CD4-positive, alpha-beta T cell (primary cell): ENCODE measurements at regions not wholly inside any gene's neighbourhood (a gene's known extent, or its start where the extent isn't known, plus 50 kb on each side); places are given as distances from the start of the nearest gene placed in this dataset.

Experiments used
- ATAC-seq: fragments of 200-7000 bp; cut with Tn5 transposase; one replicate; pipeline ENCODE4 v1.10.0; 2022; ENCODE audit warnings: mild to moderate bottlenecking; ENCODE audit not compliant: poor library complexity
- CTCF ChIA-PET: fragments of 350-600 bp; sonication (Branson Sonifier 250); formaldehyde crosslinking; loops from one replicate; lab custom pipeline; 2021; ENCODE audit warnings: antibody characterized with exemption, inconsistent platforms; lab: Charles Lee
- POLR2A ChIA-PET: fragments of 350-600 bp; sonication (Branson Sonifier 250); formaldehyde crosslinking; loops from one replicate; lab custom pipeline; 2021; ENCODE audit warnings: antibody characterized with exemption, inconsistent platforms; lab: Charles Lee
- DNase-seq, 14 experiments: peaks; one replicate each; pipeline ENCODE4 v3.0.0-alpha.2; 2013 to 2020; ENCODE audit warnings: mixed read lengths in 2 of 14
- H3K27ac ChIP-seq, 2 donors: one replicate each; pipeline versions ENCODE4 v1.5.1 to v1.7.0; 2013; ENCODE audit warnings: low read length in 2 of 2, low read depth in 1 of 2, mild to moderate bottlenecking in 1 of 2
- H3K27me3 ChIP-seq, 2 experiments: 1 replicate in 1 of 2; 2 replicates in 1 of 2; pipeline versions ENCODE4 v1.6.1 to v1.7.0; 2013; ENCODE audit warnings: low read length in 2 of 2, control low read depth in 1 of 2, mild to moderate bottlenecking in 1 of 2, moderate library complexity in 1 of 2; ENCODE audit not compliant: insufficient read depth in 2 of 2, control insufficient read depth in 1 of 2
- H3K36me3 ChIP-seq: one replicate; pipeline ENCODE4 v1.6.1; 2013; ENCODE audit warnings: low read length, control low read depth; ENCODE audit not compliant: insufficient read depth
- H3K4me1 ChIP-seq: one replicate; pipeline ENCODE4 v1.6.1; 2013; ENCODE audit warnings: low read length, control low read depth; ENCODE audit not compliant: insufficient read depth
- H3K4me3 ChIP-seq: one replicate; pipeline ENCODE4 v1.5.1; 2013; ENCODE audit warnings: mild to moderate bottlenecking, low read length, moderate library complexity
- H3K9me3 ChIP-seq, 2 experiments: 1 replicate in 1 of 2; 2 replicates in 1 of 2; pipeline versions ENCODE4 v1.6.1 to v1.7.0; 2013; ENCODE audit warnings: low read length in 2 of 2, mild to moderate bottlenecking in 2 of 2, control low read depth in 1 of 2, moderate library complexity in 1 of 2; ENCODE audit not compliant: control insufficient read depth in 1 of 2, insufficient read depth in 1 of 2
- H3K27ac Mint-ChIP-seq: one replicate; pipeline ENCODE4 v1.8.0; 2020; ENCODE audit warnings: mixed read lengths
- H3K27me3 Mint-ChIP-seq: one replicate; pipeline ENCODE4 v1.8.0; 2021; ENCODE audit warnings: mixed read lengths
- H3K36me3 Mint-ChIP-seq: one replicate; pipeline ENCODE4 v1.8.0; 2021; ENCODE audit warnings: low read depth, mixed read lengths
- H3K4me1 Mint-ChIP-seq: one replicate; pipeline ENCODE4 v1.8.0; 2021; ENCODE audit warnings: low read depth, mixed read lengths
- H3K4me3 Mint-ChIP-seq: one replicate; pipeline ENCODE4 v1.8.0; 2020; ENCODE audit warnings: mild to moderate bottlenecking, mixed read lengths
- H3K9me3 Mint-ChIP-seq: one replicate; pipeline ENCODE4 v1.8.0; 2020; ENCODE audit warnings: mixed read lengths
- intact Hi-C, 2 experiments: fragments of 100-400 bp; cut with DNase I in 1 of 2; cut with micrococcal nuclease in 1 of 2; formaldehyde crosslinking; loops; one replicate each; pipeline versions ENCODE4 v1.15.1 to v1.9.0; 2023 to 2025; cut with DNase I, micrococcal nuclease
- TF ChIP-seq, protein P1 (sequence below): fragments of 200-600 bp; IDR thresholded peaks from one replicate; pipeline ENCODE4 v1.8.0; 2022; ENCODE audit warnings: antibody characterized with exemption, mild to moderate bottlenecking

DNA sequence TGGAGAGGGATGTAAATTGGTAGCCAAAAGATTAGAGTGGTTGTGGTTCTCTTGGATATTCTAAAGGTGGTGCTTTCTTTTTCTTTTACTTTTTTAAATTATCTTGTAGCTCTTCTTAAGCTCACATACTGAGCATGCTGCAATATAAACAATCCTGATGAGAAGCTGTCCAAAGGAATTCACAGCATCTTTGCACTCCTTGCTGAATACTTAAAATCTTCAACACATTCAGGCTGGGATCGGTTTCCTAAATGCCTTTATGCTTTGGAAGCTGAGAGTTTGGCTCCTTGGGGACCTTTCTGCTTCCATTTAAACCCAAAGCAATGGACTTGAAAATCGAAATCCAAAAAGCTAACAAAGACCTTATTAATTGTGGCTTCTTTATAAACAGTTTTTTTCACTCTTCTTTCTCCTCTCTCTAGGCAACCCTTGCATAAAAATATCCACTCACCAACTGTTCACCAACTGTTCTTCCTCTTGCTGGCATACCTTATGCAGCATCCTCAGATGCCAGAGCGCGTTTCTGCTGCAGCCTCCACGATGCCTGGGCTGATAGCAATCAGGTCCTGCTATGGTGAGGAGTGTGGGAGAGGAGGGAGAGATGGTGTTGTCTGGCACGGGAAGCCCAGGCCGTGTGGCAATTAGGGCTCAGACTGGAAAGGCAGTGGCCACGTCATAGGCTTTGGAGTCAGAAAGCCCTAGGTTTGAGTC, 535.8 kb upstream of the DAB1 start:
- no peak overlapping the region for H3K4me3 Mint-ChIP-seq
- intact Hi-C loops = no loop called here
- no peak overlapping the region for H3K27ac Mint-ChIP-seq
- CTCF ChIA-PET = no interaction called here
- no peak for ATAC-seq
- H3K4me1 Mint-ChIP-seq = no peaks in the 10 kb centered on the region
- no peak for DNase-seq
- Histone ChIP-seq H3K27me3 (no peaks in the 10 kb centered on the region), H3K4me3 (no peak overlapping the region), H3K9me3 (no peaks in the 10 kb centered on the region), H3K27ac (no peak overlapping the region), H3K4me1 (no peaks in the 10 kb centered on the region), H3K36me3 (no peaks in the 10 kb centered on the region)
- H3K36me3 Mint-ChIP-seq = no peaks in the 10 kb centered on the region
- TF ChIP-seq, protein P1, sequence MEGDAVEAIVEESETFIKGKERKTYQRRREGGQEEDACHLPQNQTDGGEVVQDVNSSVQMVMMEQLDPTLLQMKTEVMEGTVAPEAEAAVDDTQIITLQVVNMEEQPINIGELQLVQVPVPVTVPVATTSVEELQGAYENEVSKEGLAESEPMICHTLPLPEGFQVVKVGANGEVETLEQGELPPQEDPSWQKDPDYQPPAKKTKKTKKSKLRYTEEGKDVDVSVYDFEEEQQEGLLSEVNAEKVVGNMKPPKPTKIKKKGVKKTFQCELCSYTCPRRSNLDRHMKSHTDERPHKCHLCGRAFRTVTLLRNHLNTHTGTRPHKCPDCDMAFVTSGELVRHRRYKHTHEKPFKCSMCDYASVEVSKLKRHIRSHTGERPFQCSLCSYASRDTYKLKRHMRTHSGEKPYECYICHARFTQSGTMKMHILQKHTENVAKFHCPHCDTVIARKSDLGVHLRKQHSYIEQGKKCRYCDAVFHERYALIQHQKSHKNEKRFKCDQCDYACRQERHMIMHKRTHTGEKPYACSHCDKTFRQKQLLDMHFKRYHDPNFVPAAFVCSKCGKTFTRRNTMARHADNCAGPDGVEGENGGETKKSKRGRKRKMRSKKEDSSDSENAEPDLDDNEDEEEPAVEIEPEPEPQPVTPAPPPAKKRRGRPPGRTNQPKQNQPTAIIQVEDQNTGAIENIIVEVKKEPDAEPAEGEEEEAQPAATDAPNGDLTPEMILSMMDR = no peak
- no peaks in the 10 kb centered on the region for H3K27me3 Mint-ChIP-seq
- POLR2A ChIA-PET = no interaction called here
- no peaks in the 10 kb centered on the region for H3K9me3 Mint-ChIP-seq

DNA sequence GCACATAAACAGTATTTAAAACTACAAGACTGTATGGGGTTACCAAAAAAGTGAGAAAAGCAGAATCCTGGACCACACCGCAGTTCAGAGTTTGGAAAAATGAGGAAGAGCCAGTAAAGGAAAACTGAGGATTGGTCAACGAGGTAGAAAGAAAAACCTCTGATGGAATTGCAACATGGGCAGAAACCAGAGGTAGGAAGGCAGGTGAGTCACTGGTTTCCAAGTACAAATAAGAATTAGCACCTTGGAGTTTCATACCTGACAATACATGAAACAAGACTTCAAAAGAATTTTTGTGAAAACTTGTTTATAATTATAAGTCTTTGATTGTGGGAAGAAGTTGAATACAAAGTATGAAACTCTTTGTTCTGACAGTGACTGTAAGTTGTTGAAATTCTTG, 533.7 kb upstream of the DAB1 start:
- TF ChIP-seq, protein P1 = no peak
- Histone ChIP-seq H3K4me1 (no peaks in the 10 kb centered on the region), H3K27me3 (no peaks in the 10 kb centered on the region), H3K27ac (no peak overlapping the region), H3K4me3 (no peak overlapping the region), H3K36me3 (no peaks in the 10 kb centered on the region), H3K9me3 (no peaks in the 10 kb centered on the region)
- no peaks in the 10 kb centered on the region for H3K36me3 Mint-ChIP-seq
- DNase-seq (no peak), ATAC-seq (no peak)
- H3K27ac Mint-ChIP-seq = no peak overlapping the region
- CTCF ChIA-PET = no interaction called here
- no peaks in the 10 kb centered on the region for H3K9me3 Mint-ChIP-seq
- no peaks in the 10 kb centered on the region for H3K4me1 Mint-ChIP-seq
- H3K4me3 Mint-ChIP-seq = no peak overlapping the region
- POLR2A ChIA-PET = no interaction called here
- peaks cover 5% of the 10 kb centered on the region for H3K27me3 Mint-ChIP-seq
- intact Hi-C loops = no loop called here

DNA sequence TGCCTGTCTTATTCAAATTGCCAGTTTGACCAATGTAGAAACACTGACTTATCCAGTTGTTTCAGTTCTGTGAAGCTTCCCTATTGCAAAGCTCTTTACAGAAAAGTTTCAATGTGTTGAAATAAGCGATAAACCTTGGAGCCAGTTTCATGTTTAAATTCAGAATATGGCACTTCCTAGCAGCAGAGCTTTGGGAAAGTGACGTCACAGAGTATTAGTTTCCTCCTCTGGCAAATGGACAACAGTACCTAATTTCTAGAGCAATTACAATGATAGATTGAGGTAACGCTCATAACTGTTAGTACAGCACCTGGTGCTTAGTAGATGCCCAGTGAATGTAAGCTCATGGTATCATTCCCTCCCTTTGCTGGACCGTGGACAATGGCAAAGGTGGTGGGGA, 527.5 kb upstream of the DAB1 start:
- Mint-ChIP-seq H3K4me1 (no peaks in the 10 kb centered on the region), H3K27me3 (peaks cover 5% of the 10 kb centered on the region), H3K9me3 (no peaks in the 10 kb centered on the region), H3K4me3 (no peak overlapping the region), H3K36me3 (no peaks in the 10 kb centered on the region), H3K27ac (no peak overlapping the region)
- H3K36me3 ChIP-seq = no peaks in the 10 kb centered on the region
- H3K27me3 ChIP-seq = no peaks in the 10 kb centered on the region
- POLR2A ChIA-PET = no interaction called here
- CTCF ChIA-PET = no interaction called here
- H3K9me3 ChIP-seq = no peaks in the 10 kb centered on the region
- H3K27ac ChIP-seq = no peak overlapping the region
- DNase-seq (no peak), ATAC-seq (no peak)
- H3K4me3 ChIP-seq = no peak overlapping the region
- intact Hi-C loops = no loop called here
- TF ChIP-seq, protein P1 = no peak
- no peaks in the 10 kb centered on the region for H3K4me1 ChIP-seq
